Ishikawa (cell line): ENCODE measurements at regions not wholly inside any gene's neighbourhood (a gene's known extent, or its start where the extent isn't known, plus 50 kb on each side); places are given as distances from the start of the nearest gene placed in this dataset.

Experiments
- EP300 ChIP-seq: IDR thresholded peaks from 2 replicates; pipeline ENCODE4 v1.6.1; 2012; ENCODE audit warnings: borderline replicate concordance
- FOXM1 ChIP-seq: IDR thresholded peaks from 2 replicates; pipeline ENCODE4 v1.6.1; 2012; ENCODE audit warnings: low read depth, borderline replicate concordance
- MAX ChIP-seq: IDR thresholded peaks from 2 replicates; pipeline ENCODE4 v1.6.1; 2012
- NFIC ChIP-seq: IDR thresholded peaks from 2 replicates; pipeline ENCODE4 v1.6.1; 2012

DNA sequence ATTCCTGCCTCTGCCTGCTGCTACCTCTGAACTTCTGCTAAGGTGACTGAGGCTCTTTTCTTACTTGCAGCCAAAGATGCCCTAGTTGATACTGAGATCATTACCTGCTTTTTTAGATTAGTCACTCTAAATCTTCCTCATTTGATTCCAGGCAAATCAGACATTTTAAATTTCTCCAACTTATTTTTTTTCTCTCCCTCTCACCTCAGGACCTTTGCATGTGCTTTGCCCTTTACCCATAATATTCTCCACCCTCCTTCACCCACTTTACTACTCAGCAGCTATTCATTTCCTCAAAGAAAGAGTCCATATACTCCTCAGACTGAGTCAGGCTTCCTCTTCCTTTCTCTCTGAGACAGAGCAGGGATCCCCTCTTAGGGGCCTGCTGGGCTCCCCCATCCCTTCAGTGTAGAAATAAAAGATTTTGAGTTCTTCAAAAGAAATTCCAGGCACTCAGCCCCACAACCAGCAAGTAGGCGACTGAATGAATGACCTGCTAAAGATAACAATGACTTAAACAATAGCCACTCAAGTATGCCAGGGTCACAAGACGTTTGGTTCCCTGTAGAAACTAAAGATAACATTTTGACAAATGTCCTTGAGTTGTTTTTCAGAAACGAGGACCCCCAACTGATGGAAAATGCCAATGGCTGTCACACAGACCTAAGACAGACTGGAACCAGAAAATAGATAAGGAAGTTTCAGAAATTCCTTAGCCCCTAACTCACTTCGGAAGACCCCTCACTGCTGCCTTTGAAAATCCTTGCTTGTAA, 104.2 kb downstream of the MTNR1B start:
- TF ChIP-seq NFIC = no peak
- no peak for TF ChIP-seq FOXM1
- no peak for TF ChIP-seq EP300
- no peak for TF ChIP-seq MAX
